ENCODE measurements at regions not wholly inside any gene's neighbourhood (a gene's known extent, or its start where the extent isn't known, plus 50 kb on each side); places are given as distances from the start of the nearest gene placed in this dataset.

DNA sequence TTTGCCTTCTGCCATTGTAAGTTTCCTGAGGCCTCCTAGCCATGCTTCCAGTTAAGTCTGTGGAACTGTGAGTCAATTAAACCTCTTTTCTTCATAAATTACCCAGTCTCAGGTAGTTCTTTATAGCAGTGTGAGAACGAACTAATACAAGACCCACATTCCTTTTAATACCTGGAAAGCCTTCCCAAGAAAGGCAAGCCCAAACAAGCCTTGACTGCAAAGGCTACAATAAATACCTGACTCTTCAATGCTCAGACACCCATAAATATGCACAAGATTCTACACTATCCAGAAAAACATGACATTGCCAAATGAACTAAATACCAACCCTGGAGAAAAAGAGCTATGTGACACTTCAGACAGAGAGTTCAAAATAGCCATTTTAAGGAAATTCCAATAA is 338.8 kb downstream of the HAO1 start:
- Histone ChIP-seq H3K27me3 (no peaks in the 10 kb centered on the region), H3K4me1 (no peaks in the 10 kb centered on the region), H3K36me3 (no peaks in the 10 kb centered on the region), H3K27ac (no peak overlapping the region), H3K4me3 (no peak overlapping the region), H3K9me3 (no peaks in the 10 kb centered on the region)
- intact Hi-C loops (cut with DNase I; ENCODE audit: low total_unique reads): no loop called here
- no peak for TF ChIP-seq CTCF (IDR thresholded peaks at IDR 0.05)
- no peak for TF ChIP-seq POLR2A (IDR thresholded peaks at IDR 0.05)
- no peak for DNase-seq

DNA sequence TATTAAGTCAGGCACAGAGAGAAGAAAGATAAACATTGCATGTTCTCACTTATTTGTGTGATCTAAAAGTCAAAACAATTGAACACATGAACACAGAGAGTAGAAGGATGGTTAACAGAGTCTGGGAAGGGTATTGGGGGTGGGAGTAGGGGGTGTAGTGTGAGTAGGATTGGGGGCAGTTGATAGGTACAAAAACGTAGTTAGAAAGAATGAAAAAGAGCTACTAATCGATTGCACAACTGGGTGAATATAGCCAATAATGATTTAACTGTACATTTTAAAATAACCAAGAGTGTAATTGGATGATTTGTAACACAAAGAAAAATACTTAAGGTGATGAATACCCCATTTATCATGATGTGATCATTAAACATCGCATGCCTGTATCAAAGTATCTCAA is 333.3 kb downstream of the HAO1 start:
- intact Hi-C loops (cut with DNase I; ENCODE audit: low total_unique reads): no loop called here

DNA sequence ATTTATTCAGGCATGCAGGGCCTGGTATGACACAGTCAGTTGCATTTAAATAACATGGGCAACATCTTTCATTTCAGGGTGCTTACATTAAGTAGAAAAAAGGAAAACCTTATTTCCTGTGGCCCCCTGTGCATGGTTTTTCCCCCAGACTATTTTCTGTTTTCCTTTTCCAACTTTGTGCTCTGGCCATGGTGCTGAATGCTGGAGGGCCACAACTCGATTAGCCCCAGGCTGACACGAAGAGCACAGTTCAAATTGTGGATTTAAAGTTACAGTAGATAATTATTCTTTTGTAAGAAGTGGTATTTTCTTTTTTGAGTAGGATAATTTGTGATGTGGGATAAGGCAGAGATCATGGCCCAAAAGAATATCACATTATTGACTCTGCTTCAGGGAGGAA is 332.0 kb downstream of the HAO1 start:
- TF ChIP-seq POLR2A (IDR thresholded peaks at IDR 0.05) (no peak), CTCF (IDR thresholded peaks at IDR 0.05) (no peak)
- no peak for DNase-seq
- no peaks in the 10 kb centered on the region for H3K27me3 ChIP-seq
- H3K9me3 ChIP-seq: no peaks in the 10 kb centered on the region
- intact Hi-C loops (cut with DNase I; ENCODE audit: low total_unique reads): no loop called here
- H3K27ac ChIP-seq: no peak overlapping the region
- no peaks in the 10 kb centered on the region for H3K4me1 ChIP-seq
- no peaks in the 10 kb centered on the region for H3K36me3 ChIP-seq
- no peak overlapping the region for H3K4me3 ChIP-seq

More for the DNA sequence above, 333.3 kb downstream of the HAO1 start:
- H3K27ac ChIP-seq: no peak overlapping the region
- H3K9me3 ChIP-seq: no peaks in the 10 kb centered on the region
- H3K4me1 ChIP-seq: no peaks in the 10 kb centered on the region
- no peak overlapping the region for H3K4me3 ChIP-seq
- no peaks in the 10 kb centered on the region for H3K27me3 ChIP-seq
- H3K36me3 ChIP-seq: no peaks in the 10 kb centered on the region
- TF ChIP-seq CTCF (IDR thresholded peaks at IDR 0.05): no peak
- TF ChIP-seq POLR2A (IDR thresholded peaks at IDR 0.05): no peak
- DNase-seq: no peak

GRCh38 chr20:7609251-7609650 is 331.0 kb downstream of the HAO1 start:
- intact Hi-C loops (cut with DNase I; ENCODE audit: low total_unique reads): no loop called here
- Histone ChIP-seq H3K27ac (no peak overlapping the region), H3K4me1 (no peaks in the 10 kb centered on the region), H3K9me3 (no peaks in the 10 kb centered on the region), H3K27me3 (no peaks in the 10 kb centered on the region), H3K4me3 (no peak overlapping the region), H3K36me3 (no peaks in the 10 kb centered on the region)
- TF ChIP-seq POLR2A (IDR thresholded peaks at IDR 0.05): no peak
- no peak for TF ChIP-seq CTCF (IDR thresholded peaks at IDR 0.05)
- no peak for DNase-seq

GRCh38 chr20:7610681-7611080 is 329.6 kb downstream of the HAO1 start:
- intact Hi-C loops (cut with DNase I; ENCODE audit: low total_unique reads): no loop called here

More at GRCh38 chr20:7610681-7611080, 329.6 kb downstream of the HAO1 start:
- DNase-seq: no peak
- Histone ChIP-seq H3K4me3 (no peak overlapping the region), H3K27me3 (no peaks in the 10 kb centered on the region), H3K27ac (no peak overlapping the region), H3K4me1 (no peaks in the 10 kb centered on the region), H3K36me3 (no peaks in the 10 kb centered on the region), H3K9me3 (no peaks in the 10 kb centered on the region)
- TF ChIP-seq CTCF (IDR thresholded peaks at IDR 0.05): no peak
- no peak for TF ChIP-seq POLR2A (IDR thresholded peaks at IDR 0.05)

Measured in uterus (tissue), 3 donors.